NOMO-1 treated with dmso at 0.1 percent for 144 hours (cell line): ENCODE measurements at regions not wholly inside any gene's neighbourhood (a gene's known extent, or its start where the extent isn't known, plus 50 kb on each side); places are given as distances from the start of the nearest gene placed in this dataset.

ENCODE experiments used
- DNase-seq: peaks from one replicate; lab custom pipeline; 2025; ENCODE audit not compliant: unreplicated experiment; lab: John Stamatoyannopoulos, UW

GRCh38 chr20:7689151-7689550, 251.1 kb downstream of the HAO1 start:
- DNase-seq, result no peak

GRCh38 chr20:7691647-7692269, 248.5 kb downstream of the HAO1 start:
- no peak for DNase-seq

GRCh38 chr20:7692478-7692877, 247.8 kb downstream of the HAO1 start:
- no peak for DNase-seq

GRCh38 chr20:7693761-7694160, 246.5 kb downstream of the HAO1 start:
- no peak for DNase-seq

DNA sequence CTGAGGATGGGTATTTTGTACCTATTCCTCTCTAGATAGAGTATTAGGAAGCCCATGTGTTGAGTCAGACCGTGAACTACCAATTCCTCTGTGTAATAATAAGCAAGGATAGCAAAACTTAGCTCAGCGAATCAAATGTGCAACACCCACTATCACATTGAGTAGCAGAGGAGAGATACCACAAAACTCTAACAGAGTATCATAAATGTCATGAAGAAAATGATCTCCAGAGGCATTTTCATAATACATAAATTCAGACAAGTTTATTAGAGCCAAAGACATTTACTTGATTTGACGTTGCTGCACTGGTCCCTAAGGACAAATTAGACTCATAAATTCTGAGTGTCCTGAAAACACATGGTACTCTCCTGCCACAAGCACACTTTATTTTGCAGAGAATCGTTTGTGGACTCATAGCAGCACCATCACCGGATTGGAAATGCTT, 245.2 kb downstream of the HAO1 start:
- DNase-seq, result no peak

- DNase-seq, result no peak
Measured at GRCh38 chr20:7695635-7696034, 244.6 kb downstream of the HAO1 start.

DNA sequence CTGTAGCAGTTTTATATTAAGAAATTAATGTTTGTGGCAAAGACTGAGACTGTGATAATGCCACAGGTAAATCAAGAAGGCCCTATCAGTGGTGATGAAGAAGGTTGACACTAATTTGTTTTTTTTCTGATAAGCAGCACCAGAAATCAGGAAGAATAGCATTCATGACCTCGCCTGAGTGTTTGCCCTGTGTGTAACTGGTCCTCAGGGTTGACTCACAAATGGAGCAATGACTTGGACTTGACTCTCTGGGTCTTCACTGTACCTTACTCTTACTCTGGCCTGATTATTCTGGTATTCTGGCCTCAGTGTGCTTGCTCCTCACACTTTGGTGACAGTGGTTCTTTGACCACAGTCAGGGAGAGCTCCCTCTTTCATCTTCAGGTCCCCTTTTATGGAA, 243.9 kb downstream of the HAO1 start:
- no peak for DNase-seq

- DNase-seq, result no peak
Measured at GRCh38 chr20:7702141-7702540, 238.1 kb downstream of the HAO1 start.

DNA sequence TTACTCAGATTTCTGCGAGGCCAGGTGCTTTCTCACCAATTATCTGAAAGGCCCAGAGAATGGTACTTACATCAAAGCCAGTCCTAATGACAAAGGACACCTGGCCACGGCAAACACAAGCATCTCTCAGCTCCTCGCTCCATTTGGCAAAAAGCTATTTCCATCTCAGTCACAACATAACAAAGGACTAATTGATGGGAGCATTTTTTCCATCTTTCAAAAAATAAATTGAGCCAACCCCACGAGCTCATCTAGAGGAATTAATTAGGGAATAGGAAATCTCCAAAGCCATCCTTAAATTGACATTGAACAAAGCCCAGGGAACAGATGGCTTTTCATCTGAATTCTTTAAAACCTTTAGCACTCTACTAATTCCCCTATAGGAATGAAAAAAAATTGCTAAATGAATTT, 236.7 kb downstream of the HAO1 start:
- DNase-seq, result no peak

DNA sequence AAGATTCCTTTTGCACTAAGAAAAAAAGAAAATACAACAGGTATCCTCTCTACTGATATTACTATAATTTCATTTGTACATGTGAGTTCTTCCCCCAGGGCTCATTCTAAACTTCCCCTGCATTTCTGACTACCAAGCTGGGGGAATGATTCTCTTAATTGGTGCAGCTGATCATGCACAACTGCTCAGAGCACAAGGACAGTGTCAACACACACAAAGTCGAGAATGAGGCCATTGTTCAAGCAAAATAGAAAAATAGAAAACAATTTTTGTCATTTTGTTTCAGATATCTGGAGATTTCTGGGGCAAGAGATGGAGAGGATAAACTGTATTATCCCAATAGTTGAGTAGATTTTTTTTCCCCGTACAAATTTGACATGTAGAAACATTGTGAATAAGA, 236.3 kb downstream of the HAO1 start:
- no peak for DNase-seq

DNA sequence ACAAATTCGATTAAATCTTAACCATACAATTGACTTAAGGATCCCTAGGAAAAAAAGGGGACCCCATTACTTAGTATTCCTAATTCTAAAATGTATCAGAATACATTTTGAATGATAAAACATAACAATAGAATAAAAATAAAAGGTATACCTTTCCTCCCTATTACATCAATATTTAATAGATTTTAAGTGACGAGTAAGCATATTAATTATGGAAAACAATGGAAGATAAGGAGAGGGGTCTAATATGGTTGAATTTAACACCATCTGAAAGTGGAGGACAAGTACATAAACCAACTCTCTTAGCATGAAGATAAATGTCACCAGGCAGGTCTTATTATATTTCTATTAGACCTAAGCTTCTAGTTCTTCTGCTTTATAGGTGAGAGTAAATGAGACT, 232.1 kb downstream of the HAO1 start:
- no peak for DNase-seq

GRCh38 chr20:7708782-7709181, 231.5 kb downstream of the HAO1 start:
- no peak for DNase-seq

GRCh38 chr20:7710440-7710839, 229.8 kb downstream of the HAO1 start:
- DNase-seq, result no peak

GRCh38 chr20:7712661-7713060, 227.6 kb downstream of the HAO1 start:
- no peak for DNase-seq

GRCh38 chr20:7714549-7714948, 225.7 kb downstream of the HAO1 start:
- no peak for DNase-seq

GRCh38 chr20:7716286-7716972, 223.8 kb downstream of the HAO1 start:
- no peak for DNase-seq

DNA sequence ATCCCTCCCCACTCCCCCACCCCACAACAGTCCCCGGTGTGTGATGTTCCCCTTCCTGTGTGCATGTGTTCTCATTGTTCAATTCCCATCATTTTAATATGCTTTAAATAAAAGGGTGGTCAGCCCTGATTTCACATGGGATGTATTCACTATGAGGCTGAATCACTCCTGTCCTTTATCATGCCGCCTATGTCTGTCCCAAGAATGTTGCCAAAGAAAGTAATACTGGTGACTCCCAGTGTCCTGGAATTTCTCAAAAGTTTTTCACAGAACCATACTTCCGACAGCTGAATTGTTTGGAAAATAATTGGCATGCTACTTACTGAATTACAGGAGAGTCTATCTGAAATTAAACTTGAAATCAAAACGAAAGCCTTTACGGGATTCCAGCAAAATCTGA, 217.7 kb downstream of the HAO1 start:
- DNase-seq, result no peak

- DNase-seq, result no peak
Measured at GRCh38 chr20:7723284-7723683, 217.0 kb downstream of the HAO1 start.

- no peak for DNase-seq
Measured at GRCh38 chr20:7728338-7728737, 211.9 kb downstream of the HAO1 start.

DNA sequence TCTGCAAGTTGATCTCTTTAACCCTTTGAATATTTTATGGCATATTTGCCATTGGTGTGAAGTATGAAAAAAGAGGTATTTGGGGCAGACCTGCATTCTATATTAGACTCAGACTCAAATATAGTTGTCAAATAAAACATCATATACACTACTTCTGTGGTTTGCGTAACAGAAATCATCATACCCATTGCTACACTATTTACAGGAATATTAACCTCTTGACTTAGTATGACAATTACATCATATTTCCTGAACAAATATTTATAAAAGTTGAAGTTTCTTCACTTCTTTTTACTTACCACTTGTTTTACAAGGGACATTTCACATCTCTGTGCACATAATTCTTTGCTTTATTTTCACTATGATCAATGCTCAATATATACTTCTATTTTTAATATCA, 206.0 kb downstream of the HAO1 start:
- DNase-seq, result no peak

GRCh38 chr20:7736336-7736735, 203.9 kb downstream of the HAO1 start:
- DNase-seq, result no peak

- DNase-seq, result no peak
Measured at GRCh38 chr20:7741866-7742265, 198.4 kb downstream of the HAO1 start.

GRCh38 chr20:7742479-7742878, 197.8 kb downstream of the HAO1 start:
- no peak for DNase-seq
